ENCODE measurements at regions not wholly inside any gene's neighbourhood (a gene's known extent, or its start where the extent isn't known, plus 50 kb on each side); places are given as distances from the start of the nearest gene placed in this dataset.

DNA sequence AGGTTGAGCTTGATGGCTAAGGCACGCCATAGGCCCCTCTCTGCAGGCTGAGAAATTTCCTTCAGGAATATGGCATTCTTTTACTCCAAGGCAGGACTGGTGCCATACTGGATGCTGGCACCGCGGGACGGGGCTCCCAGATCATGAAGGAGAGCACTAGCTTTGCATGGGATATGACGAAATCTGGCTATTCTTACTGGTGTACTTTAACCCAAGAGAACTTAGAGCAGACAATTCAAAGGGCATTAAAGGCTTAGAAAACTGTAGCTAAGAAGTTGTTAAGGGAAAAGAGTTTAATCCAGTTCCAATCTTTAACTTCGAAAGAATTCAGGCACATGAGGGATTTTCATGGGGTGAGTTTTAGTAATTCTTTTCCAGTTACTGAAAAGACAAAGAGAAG lies 204.4 kb upstream of the ESRRG start:
- TF ChIP-seq YY1 (IDR thresholded peaks at IDR 0.05; ENCODE audit: low read depth) (no peak), TCF12 (IDR thresholded peaks at IDR 0.05; ENCODE audit: low read depth) (no peak), CREB1 (IDR thresholded peaks at IDR 0.05; ENCODE audit: low read depth) (no peak), FOXM1 (IDR thresholded peaks at IDR 0.05; ENCODE audit: borderline replicate concordance, low read depth) (no peak)
- TF ChIP-seq, protein P1, sequence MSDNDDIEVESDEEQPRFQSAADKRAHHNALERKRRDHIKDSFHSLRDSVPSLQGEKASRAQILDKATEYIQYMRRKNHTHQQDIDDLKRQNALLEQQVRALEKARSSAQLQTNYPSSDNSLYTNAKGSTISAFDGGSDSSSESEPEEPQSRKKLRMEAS (IDR thresholded peaks at IDR 0.05) = no peak

DNA sequence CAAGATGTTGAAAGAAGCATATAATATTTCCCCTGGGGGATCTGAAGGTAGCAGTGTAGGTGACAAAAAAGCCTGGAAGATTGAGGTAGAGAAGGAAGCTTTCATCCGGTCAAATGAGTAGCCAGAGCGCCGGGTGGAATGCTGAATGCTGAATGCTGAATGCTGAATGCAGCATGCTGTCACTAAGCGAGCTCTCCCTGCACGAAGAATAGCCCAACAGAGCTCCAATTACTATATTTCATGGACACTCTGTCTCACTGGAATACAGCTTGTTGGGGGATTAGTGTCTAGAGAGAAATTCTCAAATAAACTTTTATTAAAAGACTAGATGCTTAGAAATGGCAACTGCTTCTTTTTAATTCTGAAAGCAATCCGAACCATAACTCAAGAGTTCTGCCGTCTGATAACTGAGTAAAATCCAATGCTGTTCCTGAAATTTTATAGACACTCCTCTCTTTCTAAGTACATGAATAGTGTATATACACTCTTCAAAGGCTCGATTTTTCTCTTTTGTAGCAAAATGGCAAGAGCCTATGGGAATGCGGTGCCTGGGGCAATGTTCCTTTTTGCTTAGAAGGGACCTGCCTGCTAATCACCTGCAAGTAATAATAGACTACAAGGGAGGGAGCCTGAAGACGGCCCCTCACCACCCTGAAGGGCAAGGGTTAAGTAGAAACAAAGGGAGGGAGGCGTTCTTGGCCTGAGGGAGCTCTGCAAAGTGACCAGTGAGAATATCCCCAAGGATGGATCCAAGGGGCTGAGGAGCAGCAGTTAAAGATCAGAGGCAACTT lies 203.7 kb upstream of the ESRRG start:
- TF ChIP-seq, protein P2, sequence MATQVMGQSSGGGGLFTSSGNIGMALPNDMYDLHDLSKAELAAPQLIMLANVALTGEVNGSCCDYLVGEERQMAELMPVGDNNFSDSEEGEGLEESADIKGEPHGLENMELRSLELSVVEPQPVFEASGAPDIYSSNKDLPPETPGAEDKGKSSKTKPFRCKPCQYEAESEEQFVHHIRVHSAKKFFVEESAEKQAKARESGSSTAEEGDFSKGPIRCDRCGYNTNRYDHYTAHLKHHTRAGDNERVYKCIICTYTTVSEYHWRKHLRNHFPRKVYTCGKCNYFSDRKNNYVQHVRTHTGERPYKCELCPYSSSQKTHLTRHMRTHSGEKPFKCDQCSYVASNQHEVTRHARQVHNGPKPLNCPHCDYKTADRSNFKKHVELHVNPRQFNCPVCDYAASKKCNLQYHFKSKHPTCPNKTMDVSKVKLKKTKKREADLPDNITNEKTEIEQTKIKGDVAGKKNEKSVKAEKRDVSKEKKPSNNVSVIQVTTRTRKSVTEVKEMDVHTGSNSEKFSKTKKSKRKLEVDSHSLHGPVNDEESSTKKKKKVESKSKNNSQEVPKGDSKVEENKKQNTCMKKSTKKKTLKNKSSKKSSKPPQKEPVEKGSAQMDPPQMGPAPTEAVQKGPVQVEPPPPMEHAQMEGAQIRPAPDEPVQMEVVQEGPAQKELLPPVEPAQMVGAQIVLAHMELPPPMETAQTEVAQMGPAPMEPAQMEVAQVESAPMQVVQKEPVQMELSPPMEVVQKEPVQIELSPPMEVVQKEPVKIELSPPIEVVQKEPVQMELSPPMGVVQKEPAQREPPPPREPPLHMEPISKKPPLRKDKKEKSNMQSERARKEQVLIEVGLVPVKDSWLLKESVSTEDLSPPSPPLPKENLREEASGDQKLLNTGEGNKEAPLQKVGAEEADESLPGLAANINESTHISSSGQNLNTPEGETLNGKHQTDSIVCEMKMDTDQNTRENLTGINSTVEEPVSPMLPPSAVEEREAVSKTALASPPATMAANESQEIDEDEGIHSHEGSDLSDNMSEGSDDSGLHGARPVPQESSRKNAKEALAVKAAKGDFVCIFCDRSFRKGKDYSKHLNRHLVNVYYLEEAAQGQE (IDR thresholded peaks at IDR 0.05; ENCODE audit: low read depth) = no peak
- TF ChIP-seq EGR1 (IDR thresholded peaks at IDR 0.05) (no peak), TEAD4 (IDR thresholded peaks at IDR 0.05) (no peak), RAD21 (IDR thresholded peaks at IDR 0.05; ENCODE audit: low read depth) (no peak), ZBTB7A (IDR thresholded peaks at IDR 0.05; ENCODE audit: low read depth) (no peak), YY1 (IDR thresholded peaks at IDR 0.05; ENCODE audit: low read depth) (no peak), FOXM1 (IDR thresholded peaks at IDR 0.05; ENCODE audit: borderline replicate concordance, low read depth) (no peak), CEBPB (IDR thresholded peaks at IDR 0.05) (no peak)
- TF ChIP-seq, protein P1 (IDR thresholded peaks at IDR 0.05) = no peak

DNA sequence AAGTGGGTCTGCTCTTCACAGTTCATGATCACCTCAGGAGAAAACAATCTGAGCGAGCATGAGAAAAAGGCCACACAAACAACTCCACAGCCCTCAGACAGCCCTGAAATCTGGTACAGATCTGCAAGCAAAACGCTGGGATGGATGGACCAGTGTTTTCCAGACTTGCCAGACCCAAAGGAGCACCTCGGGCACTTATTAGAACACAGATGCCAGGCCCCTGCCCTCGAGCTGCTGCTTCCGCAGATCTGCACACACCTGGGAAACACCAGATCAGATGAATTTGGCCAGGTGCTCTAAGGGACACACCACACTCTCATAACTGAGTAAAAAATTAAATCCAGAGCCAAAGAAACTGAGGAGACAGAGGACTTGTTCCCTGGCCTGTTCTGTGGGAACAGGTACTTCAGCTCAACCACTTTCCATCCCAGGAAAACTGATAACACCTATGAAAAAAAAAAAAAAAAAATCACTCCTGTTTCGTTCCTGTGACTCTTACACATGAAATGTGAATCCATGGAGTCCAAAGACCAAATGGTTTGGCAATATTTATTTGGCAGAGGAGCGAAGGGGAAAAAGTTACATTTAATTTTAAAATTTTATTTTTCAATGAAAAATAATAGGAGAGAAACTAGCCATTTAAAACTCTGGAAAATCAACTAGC lies 202.9 kb upstream of the ESRRG start:
- no peak for TF ChIP-seq NFIC (IDR thresholded peaks at IDR 0.05)
- TF ChIP-seq TCF12 (IDR thresholded peaks at IDR 0.05; ENCODE audit: low read depth) = no peak
- no peak for TF ChIP-seq TAF1 (IDR thresholded peaks at IDR 0.05; ENCODE audit: low read depth)
- TF ChIP-seq RAD21 (IDR thresholded peaks at IDR 0.05; ENCODE audit: low read depth) = no peak
- no peak for TF ChIP-seq YY1 (IDR thresholded peaks at IDR 0.05; ENCODE audit: low read depth)
- TF ChIP-seq TEAD4 (IDR thresholded peaks at IDR 0.05) = no peak
- no peak for TF ChIP-seq FOXM1 (IDR thresholded peaks at IDR 0.05; ENCODE audit: borderline replicate concordance, low read depth)
- TF ChIP-seq, protein P2 (IDR thresholded peaks at IDR 0.05; ENCODE audit: low read depth) = no peak
- TF ChIP-seq, protein P3, sequence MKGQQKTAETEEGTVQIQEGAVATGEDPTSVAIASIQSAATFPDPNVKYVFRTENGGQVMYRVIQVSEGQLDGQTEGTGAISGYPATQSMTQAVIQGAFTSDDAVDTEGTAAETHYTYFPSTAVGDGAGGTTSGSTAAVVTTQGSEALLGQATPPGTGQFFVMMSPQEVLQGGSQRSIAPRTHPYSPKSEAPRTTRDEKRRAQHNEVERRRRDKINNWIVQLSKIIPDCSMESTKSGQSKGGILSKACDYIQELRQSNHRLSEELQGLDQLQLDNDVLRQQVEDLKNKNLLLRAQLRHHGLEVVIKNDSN (IDR thresholded peaks at IDR 0.05) = no peak
- no peak for TF ChIP-seq EP300 (IDR thresholded peaks at IDR 0.05; ENCODE audit: borderline replicate concordance)
- TF ChIP-seq CREB1 (IDR thresholded peaks at IDR 0.05; ENCODE audit: low read depth) = no peak
- no peak for TF ChIP-seq ZBTB7A (IDR thresholded peaks at IDR 0.05; ENCODE audit: low read depth)
- TF ChIP-seq CEBPB (IDR thresholded peaks at IDR 0.05) = no peak
- TF ChIP-seq, protein P1 (IDR thresholded peaks at IDR 0.05) = no peak

DNA sequence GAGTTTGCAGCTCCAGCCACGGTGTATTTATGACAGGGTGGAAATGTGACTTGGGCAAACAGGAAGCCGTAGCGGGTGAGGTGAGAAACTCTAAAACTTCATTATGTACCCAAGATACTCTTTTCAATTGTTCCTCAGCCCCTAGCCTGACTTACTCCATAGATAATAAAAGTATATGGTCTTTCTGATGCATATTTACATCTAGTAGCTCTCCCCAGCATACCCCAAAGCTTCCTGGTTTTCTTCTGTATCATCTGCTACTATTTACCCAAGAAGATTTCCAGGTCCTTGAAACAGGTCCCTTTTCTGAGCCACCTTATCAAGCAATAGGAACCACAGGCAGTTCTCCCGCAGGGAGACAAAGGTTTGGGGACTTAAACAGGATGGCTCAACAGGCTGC lies 201.5 kb upstream of the ESRRG start:
- TF ChIP-seq EGR1 (IDR thresholded peaks at IDR 0.05) = no peak
- TF ChIP-seq FOXM1 (IDR thresholded peaks at IDR 0.05; ENCODE audit: borderline replicate concordance, low read depth) = no peak
- no peak for TF ChIP-seq EP300 (IDR thresholded peaks at IDR 0.05; ENCODE audit: borderline replicate concordance)
- TF ChIP-seq, protein P2 (IDR thresholded peaks at IDR 0.05; ENCODE audit: low read depth) = no peak
- TF ChIP-seq TAF1 (IDR thresholded peaks at IDR 0.05; ENCODE audit: low read depth) = no peak
- no peak for TF ChIP-seq CEBPB (IDR thresholded peaks at IDR 0.05)
- TF ChIP-seq NFIC (IDR thresholded peaks at IDR 0.05) = no peak
- TF ChIP-seq, protein P1 (IDR thresholded peaks at IDR 0.05) = no peak
- no peak for TF ChIP-seq CREB1 (IDR thresholded peaks at IDR 0.05; ENCODE audit: low read depth)
- TF ChIP-seq YY1 (IDR thresholded peaks at IDR 0.05; ENCODE audit: low read depth) = no peak
- no peak for TF ChIP-seq RAD21 (IDR thresholded peaks at IDR 0.05; ENCODE audit: low read depth)
- no peak for TF ChIP-seq TCF12 (IDR thresholded peaks at IDR 0.05; ENCODE audit: low read depth)
